HG03457 (cell line): ENCODE measurements at regions not wholly inside any gene's neighbourhood (a gene's known extent, or its start where the extent isn't known, plus 50 kb on each side); places are given as distances from the start of the nearest gene placed in this dataset.

ENCODE experiments used
- ATAC-seq: cut with Tn5 transposase; IDR thresholded peaks from one replicate; pipeline ENCODE4 v1.9.1; 2021; ENCODE audit warnings: moderate number of reproducible peaks; ENCODE audit not compliant: unreplicated experiment

GRCh38 chr17:77883213-77883650, 75.3 kb upstream of the TNRC6C start:
- ATAC-seq: no peak

- no peak for ATAC-seq
These were observed 74.5 kb upstream of the TNRC6C start for GRCh38 chr17:77884019-77884418.

- no peak for ATAC-seq
These were observed 73.4 kb upstream of the TNRC6C start for GRCh38 chr17:77884967-77885641.

- no peak for ATAC-seq
These were observed 72.7 kb upstream of the TNRC6C start for GRCh38 chr17:77885678-77886386.

- ATAC-seq: no peak
These were observed 72.1 kb upstream of the TNRC6C start for GRCh38 chr17:77886387-77886728.

GRCh38 chr17:77887110-77887463, 71.4 kb upstream of the TNRC6C start:
- ATAC-seq: no peak

GRCh38 chr17:77887464-77888241, 70.8 kb upstream of the TNRC6C start:
- ATAC-seq: no peak

- ATAC-seq: no peak
These were observed 70.0 kb upstream of the TNRC6C start for GRCh38 chr17:77888242-77889134.

GRCh38 chr17:77889135-77889505, 69.4 kb upstream of the TNRC6C start:
- no peak for ATAC-seq

GRCh38 chr17:77889866-77890760, 68.4 kb upstream of the TNRC6C start:
- ATAC-seq: no peak

GRCh38 chr17:77890771-77891170, 67.7 kb upstream of the TNRC6C start:
- no peak for ATAC-seq

GRCh38 chr17:77891602-77892001, 66.9 kb upstream of the TNRC6C start:
- ATAC-seq: no peak

- no peak for ATAC-seq
These were observed 66.5 kb upstream of the TNRC6C start for GRCh38 chr17:77892031-77892430.

- ATAC-seq: no peak
These were observed 65.9 kb upstream of the TNRC6C start for GRCh38 chr17:77892469-77893143.

- ATAC-seq: no peak
These were observed 65.1 kb upstream of the TNRC6C start for GRCh38 chr17:77893144-77894044.

GRCh38 chr17:77894126-77894956, 64.2 kb upstream of the TNRC6C start:
- ATAC-seq: no peak

GRCh38 chr17:77897741-77898301, 60.7 kb upstream of the TNRC6C start:
- ATAC-seq: no peak
